GM19328 (cell line): ENCODE measurements at regions not wholly inside any gene's neighbourhood (a gene's known extent, or its start where the extent isn't known, plus 50 kb on each side); places are given as distances from the start of the nearest gene placed in this dataset.
"Not testable (repeated sequence)": the region's sequence is repeated elsewhere in the genome, so short reads cannot be mapped to it uniquely, and the experiment has no call there.

Experiments
- ATAC-seq: cut with Tn5 transposase; IDR thresholded peaks from one replicate; pipeline ENCODE4 v1.9.1; 2021; ENCODE audit warnings: mild to moderate bottlenecking, moderate library complexity; ENCODE audit not compliant: unreplicated experiment

GRCh38 chr5:28313953-28314352, 1275.6 kb upstream of the CDH9 start:
- ATAC-seq = no peak

DNA sequence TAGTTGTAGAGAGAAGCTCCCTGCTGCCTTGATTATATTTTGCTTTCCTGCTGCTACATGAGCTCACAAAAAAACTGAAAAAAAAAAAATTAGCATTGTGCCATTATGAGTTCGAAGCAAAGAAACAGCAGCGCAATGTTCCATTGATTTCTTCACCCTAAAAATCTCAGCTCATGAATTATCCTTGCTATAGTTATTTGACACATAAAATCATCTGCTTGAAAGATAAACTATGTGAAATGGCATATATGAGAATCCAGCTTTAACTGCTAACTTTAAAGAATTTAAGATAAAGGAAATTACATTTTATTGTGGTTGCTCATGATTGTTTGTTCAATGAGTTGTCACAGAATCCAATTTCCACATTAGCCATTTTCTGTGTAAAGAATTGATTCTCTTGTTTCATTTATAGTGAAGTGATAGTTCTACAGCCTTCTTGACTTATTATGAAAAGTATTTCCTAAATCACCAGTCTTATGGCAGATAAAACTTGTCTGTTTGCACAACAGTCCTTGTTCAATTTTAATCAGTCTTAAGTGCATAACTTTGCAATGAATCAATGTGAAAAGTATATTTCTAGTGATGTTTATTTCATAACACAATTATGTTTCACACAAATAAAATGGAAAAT, 1275.0 kb upstream of the CDH9 start:
- ATAC-seq = no peak

DNA sequence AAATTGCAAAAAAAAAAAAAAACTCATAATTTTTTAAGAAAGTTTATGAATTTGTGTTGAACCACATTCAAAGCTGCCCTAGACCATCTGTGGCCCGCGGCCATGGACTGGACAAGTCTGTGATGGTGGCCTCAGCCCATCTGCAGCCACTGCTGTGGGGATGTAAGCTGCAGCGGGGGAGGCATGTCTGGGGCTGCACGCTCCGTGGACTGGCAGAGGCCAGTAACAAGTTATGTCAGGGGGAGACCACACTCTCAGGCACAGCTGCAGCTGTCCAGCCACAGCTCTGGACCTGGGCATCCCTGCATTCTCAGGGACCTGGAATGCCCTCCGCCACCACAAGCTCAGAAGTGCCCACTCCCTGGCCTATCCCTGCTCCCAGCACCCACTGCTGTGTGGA, 1272.3 kb upstream of the CDH9 start:
- ATAC-seq = no peak

DNA sequence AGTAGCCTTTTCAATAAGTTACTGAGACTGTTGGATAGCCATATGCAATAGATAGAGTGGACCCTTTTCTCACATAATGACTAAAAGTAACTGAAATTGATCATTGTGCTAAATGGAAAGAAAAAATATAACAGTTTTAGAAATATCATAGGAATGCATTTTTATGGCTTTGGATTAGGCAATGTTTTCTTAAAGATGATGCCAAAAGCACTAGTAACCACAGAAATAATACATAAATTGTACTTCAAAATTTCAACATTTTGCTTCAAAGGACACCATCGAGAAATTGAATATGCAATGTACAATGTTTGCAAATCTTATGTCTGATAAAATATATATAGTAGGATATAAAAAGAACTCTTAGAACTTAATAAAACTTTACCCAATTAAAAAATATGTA, 1267.5 kb upstream of the CDH9 start:
- ATAC-seq = no peak

- no peak for ATAC-seq
Measured at GRCh38 chr5:28301712-28302111, 1263.3 kb upstream of the CDH9 start.

- no peak for ATAC-seq
Measured at GRCh38 chr5:28296254-28297013, 1258.0 kb upstream of the CDH9 start.

DNA sequence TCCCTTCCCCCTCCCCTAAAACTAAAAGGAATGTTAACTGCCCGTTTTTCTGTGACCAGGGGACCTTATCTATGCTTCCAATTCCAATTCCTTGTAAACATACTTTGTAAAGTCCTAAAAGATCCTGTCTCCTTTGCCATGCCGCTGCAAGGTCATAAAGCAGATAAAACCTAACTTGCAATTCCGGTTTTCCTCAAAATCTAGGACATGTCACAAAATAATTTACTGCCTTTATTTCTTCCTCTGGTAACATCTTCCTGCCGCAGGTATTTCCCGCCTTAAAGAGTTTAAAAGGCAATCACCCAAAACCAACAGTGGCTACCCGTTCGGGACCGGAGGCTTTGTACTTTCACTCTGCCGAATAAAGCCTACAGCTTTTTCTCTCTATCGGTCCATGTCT, 1248.6 kb upstream of the CDH9 start:
- not testable (repeated sequence) for ATAC-seq

- ATAC-seq = no peak
Measured at GRCh38 chr5:28286566-28286965, 1248.2 kb upstream of the CDH9 start.

DNA sequence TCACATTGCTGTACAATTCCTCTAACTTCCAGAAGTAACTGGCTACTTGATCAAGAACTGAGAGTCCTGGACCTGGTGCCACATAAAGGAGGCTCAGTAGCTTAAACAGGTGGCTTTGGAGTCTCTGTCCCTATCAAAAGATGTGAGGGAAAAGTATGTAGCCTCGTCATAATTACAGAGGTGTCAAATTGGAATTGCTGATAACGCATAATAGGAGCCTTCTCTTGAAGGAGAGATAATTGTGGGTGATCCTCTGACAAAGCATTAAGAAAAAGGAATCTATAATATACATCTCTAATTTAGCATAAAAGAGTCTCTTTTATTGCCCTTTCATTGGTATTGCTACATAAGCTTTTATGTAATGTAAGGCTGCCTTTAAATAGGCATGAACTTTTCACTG, 1246.4 kb upstream of the CDH9 start:
- no peak for ATAC-seq

- no peak for ATAC-seq
Measured at GRCh38 chr5:28281351-28281750, 1243.0 kb upstream of the CDH9 start.

DNA sequence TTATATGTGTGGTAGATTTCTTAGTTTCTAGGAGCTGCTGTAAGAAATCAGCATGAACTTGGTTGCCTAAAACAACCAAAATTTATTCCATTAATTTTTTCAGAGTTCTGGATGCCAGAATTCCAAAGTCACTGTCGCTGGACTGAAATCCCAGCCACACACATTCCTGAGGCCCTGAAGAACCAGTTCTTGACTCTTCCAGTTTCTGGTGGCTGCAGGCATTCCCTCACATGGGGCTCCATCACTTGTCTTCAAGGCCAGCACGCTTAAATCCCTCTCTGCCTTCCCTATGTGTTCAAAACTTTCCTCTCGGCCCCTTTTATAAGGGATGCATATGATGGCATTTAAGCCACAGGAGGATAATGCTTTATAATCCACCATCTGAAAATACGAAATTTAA, 1237.5 kb upstream of the CDH9 start:
- ATAC-seq = no peak

DNA sequence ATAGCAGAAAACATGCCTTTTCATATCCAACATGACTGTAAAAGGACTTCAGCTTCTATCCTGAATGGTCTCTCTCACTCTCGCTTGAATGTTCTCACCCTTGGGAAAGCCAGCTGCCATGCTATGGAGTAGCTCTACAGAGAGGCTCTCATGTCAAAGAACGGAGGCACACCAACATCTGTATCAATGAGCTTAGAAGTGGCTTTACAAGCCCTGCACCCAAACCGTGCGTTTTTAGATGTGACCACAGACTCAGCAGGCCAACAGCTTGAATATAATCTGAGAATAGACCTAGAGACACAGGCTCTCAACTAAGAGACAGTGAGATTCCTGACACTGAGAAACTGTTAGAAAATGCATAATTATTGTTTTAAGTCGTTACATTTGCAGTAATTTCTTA, 1231.6 kb upstream of the CDH9 start:
- no peak for ATAC-seq

DNA sequence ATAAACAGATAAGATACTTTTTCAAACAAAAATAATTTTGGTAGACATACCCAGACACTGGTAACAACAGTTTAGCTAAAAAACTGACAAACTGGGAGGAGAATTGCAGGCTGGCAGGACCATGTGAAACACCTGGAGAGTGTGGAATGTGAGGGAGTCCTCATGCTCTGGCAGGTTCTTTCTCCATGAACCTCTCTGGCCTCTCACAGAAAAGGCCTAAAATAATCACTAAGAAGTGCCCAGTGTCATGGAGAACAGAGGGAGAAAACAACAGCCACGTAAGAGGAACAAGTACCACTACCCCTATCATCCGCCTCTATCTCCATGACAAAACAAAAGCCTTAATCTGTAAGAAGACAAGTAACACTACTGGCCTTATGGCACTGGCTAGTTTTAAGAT, 1227.5 kb upstream of the CDH9 start:
- ATAC-seq = no peak

DNA sequence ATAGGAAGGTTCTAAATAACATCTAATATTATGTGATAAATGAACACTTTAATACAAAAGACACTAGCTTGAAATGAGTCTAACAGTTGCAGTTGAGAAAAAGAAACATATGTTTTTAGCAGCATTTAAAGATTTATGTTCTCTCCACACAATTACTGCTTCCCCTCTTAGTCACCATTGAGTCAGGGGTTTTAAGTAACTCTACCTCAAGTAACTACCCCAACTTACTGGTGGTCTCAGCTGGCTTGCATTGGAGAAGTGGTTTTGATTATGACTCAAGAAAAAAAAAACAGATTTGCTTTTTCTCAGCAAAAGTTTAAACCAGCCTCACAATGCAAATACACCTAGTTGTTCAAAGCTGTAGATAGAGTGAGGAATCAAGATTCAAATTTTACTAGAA, 1216.5 kb upstream of the CDH9 start:
- ATAC-seq = no peak

- ATAC-seq = no peak
Measured at GRCh38 chr5:28253431-28253830, 1215.0 kb upstream of the CDH9 start.

GRCh38 chr5:28249771-28250415, 1211.5 kb upstream of the CDH9 start:
- no peak for ATAC-seq

GRCh38 chr5:28234356-28234968, 1196.1 kb upstream of the CDH9 start:
- ATAC-seq = no peak

DNA sequence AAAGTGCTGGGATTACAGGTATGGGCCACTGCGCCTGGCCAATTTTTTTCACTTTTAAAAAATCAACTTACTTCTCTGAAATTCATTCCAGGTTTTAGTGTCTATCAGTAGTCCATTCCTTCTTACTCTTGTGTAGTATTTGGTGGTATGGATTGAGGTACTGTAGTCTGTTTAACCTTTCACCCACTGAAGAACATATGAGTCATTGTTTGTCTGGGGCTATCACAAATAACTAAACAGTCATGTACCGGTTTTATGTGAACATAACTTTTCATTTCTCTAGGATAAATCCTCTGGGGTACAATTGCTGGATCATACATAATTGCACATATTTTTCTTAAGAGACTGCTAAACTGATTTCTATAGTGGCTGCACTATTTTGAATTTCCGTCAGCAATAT, 1188.0 kb upstream of the CDH9 start:
- ATAC-seq = no peak

- no peak for ATAC-seq
Measured at GRCh38 chr5:28219539-28219938, 1181.2 kb upstream of the CDH9 start.

DNA sequence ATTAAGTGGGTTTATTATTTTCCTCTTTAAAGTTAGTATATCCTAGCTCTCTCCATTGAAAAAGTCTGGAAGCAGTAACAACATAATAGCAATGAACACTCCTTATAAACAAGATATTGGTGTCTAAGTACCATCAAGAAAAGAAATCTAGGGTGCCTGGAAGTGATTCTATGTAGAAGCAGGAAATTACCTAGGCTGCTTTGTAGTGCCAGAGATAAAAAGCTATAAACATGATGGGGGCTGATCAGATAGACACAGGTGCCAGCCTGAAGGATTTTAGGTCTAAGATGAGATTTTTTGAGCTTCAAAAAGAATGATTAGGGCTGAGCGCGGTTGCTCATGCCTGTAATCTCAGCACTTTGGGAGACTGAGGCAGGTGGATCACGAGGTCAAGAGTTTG, 1179.3 kb upstream of the CDH9 start:
- ATAC-seq = no peak

DNA sequence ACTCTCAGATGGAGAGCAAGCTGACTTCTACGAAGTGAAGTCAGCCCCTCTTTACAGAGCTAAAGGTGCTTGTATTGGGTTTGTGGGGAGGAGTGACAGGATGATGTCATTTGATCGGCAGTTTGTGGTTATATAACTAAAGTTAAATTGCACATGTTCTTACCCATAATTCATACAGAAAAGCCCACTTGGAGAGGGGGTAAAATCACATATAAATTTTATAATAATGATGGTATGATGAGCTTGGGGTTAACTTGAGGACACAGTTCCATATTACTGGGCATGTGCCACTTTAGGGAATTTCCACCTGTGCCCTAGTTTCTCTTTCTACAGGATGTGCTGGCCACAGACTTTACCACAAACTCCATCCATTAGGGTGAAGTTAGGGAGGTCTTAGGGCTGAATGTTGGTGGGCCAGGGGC, 1178.6 kb upstream of the CDH9 start:
- no peak for ATAC-seq

GRCh38 chr5:28215091-28215490, 1176.7 kb upstream of the CDH9 start:
- no peak for ATAC-seq
